ENCODE measurements at regions not wholly inside any gene's neighbourhood (a gene's known extent, or its start where the extent isn't known, plus 50 kb on each side); places are given as distances from the start of the nearest gene placed in this dataset.

- TF ChIP-seq ZNF274 (IDR thresholded peaks at IDR 0.05; ENCODE audit: low read depth, low read length) (no peak), POLR2AphosphoS5 (IDR thresholded peaks at IDR 0.05; ENCODE audit: low read depth, low read length) (no peak), SP1 (IDR thresholded peaks at IDR 0.05; ENCODE audit: low read depth) (no peak), CTCF (IDR thresholded peaks at IDR 0.05 in 2 of 3, conservative IDR thresholded peaks at IDR 0.05 in 1 of 3; ENCODE audit: borderline replicate concordance in 1 of 3, insufficient read depth in 1 of 3, low read depth in 2 of 3, low read length in 2 of 3) (no peak), EGR1 (IDR thresholded peaks at IDR 0.05; ENCODE audit: low read depth) (no peak), MAX (IDR thresholded peaks at IDR 0.05) (no peak), EZH2 (IDR thresholded peaks at IDR 0.05) (no peak), REST (IDR thresholded peaks at IDR 0.05; ENCODE audit: low read depth) (no peak), SIN3A (IDR thresholded peaks at IDR 0.05; ENCODE audit: low read depth) (no peak), POLR2A (IDR thresholded peaks at IDR 0.05; ENCODE audit: borderline replicate concordance, extremely low read depth, insufficient read depth, insufficient read length) (no peak), ATF3 (IDR thresholded peaks at IDR 0.05) (no peak), EZH2phosphoT487 (IDR thresholded peaks at IDR 0.05; ENCODE audit: borderline replicate concordance) (no peak), RAD21 (IDR thresholded peaks at IDR 0.05; ENCODE audit: low read depth) (no peak)
These were observed 1471.8 kb downstream of the PCDH7 start for GRCh38 chr4:32191961-32192360.

Measured in HCT116 (cell line).